ENCODE measurements at regions not wholly inside any gene's neighbourhood (a gene's known extent, or its start where the extent isn't known, plus 50 kb on each side); places are given as distances from the start of the nearest gene placed in this dataset.

GRCh38 chr3:84223512-84223911, 735.3 kb upstream of the CADM2 start:
- TF ChIP-seq CTCF (IDR thresholded peaks at IDR 0.05; ENCODE audit: low read depth, low read length) (no peak), POLR2A (IDR thresholded peaks at IDR 0.05; ENCODE audit: extremely low read depth, insufficient read length) (no peak)

Data from NB4 (cell line).